IMR-90 (cell line): ENCODE measurements at regions not wholly inside any gene's neighbourhood (a gene's known extent, or its start where the extent isn't known, plus 50 kb on each side); places are given as distances from the start of the nearest gene placed in this dataset.
A peak's percentile ranks its signal among the peaks of the same experiment; 100 is the strongest.

Source experiments
- ATAC-seq: fragments of 200-7000 bp; cut with Tn5 transposase; 2 replicates; pipeline ENCODE4 v1.9.1; 2020; ENCODE audit warnings: low read depth, mild to moderate bottlenecking, moderate library complexity
- BruUV-seq: library from RNA; stranded (reverse); fragments of 400-500 nt; replicated peaks from 2 replicates; lab custom pipeline; 2021; lab: Mats Ljungman, UMichigan
- CTCF ChIA-PET: fragments of 300-600 bp; formaldehyde crosslinking; extraction: SDS; loops from one replicate; lab custom pipeline; 2021; ENCODE audit warnings: antibody characterized with exemption; lab: Yijun Ruan, JAX
- POLR2A ChIA-PET: fragments of 300-600 bp; sonication (Branson Sonifier 250); formaldehyde crosslinking; loops from one replicate; lab custom pipeline; 2022; ENCODE audit warnings: antibody characterized with exemption; ENCODE audit not compliant: unreplicated experiment; lab: Charles Lee
- DNase-seq: peaks from one replicate; pipeline ENCODE4 v3.0.0; 2013
- H2AFZ ChIP-seq: replicated peaks from 2 replicates; pipeline ENCODE3; 2013; ENCODE audit warnings: low read length, mild to moderate bottlenecking; ENCODE audit not compliant: poor library complexity
- H2AK5ac ChIP-seq: 2 replicates; pipeline ENCODE4 v1.6.1; 2013; ENCODE audit warnings: low read depth, low read length, inconsistent platforms
- H2AK9ac ChIP-seq: replicated peaks from 2 replicates; pipeline ENCODE3; 2013; ENCODE audit warnings: mild to moderate bottlenecking, low read depth, low read length, moderate library complexity; ENCODE audit not compliant: poor library complexity
- H2BK120ac ChIP-seq: 2 replicates; pipeline ENCODE4 v1.6.1; 2013; ENCODE audit warnings: low read depth, low read length, inconsistent platforms
- H2BK15ac ChIP-seq: 3 replicates; pipeline ENCODE4 v1.6.1; 2013; ENCODE audit warnings: low read depth, low read length, inconsistent platforms
- H2BK20ac ChIP-seq: 2 replicates; pipeline ENCODE4 v1.6.1; 2013; ENCODE audit warnings: low read depth, mild to moderate bottlenecking, inconsistent platforms, low read length, moderate library complexity
- H2BK5ac ChIP-seq: 2 replicates; pipeline ENCODE4 v1.6.1; 2013; ENCODE audit warnings: mild to moderate bottlenecking, low read depth, low read length, inconsistent platforms; ENCODE audit not compliant: poor library complexity, severe bottlenecking
- H3K14ac ChIP-seq: replicated peaks from 2 replicates; pipeline ENCODE4 v1.6.1; 2013; ENCODE audit warnings: low read depth, low read length, inconsistent platforms
- H3K18ac ChIP-seq: 2 replicates; pipeline ENCODE4 v1.6.1; 2013; ENCODE audit warnings: low read depth, low read length, control low read depth
- H3K23ac ChIP-seq: 2 replicates; pipeline ENCODE4 v1.6.1; 2013; ENCODE audit warnings: low read depth, low read length, inconsistent platforms
- H3K27ac ChIP-seq: 2 replicates; pipeline ENCODE4 v1.5.1; 2013; ENCODE audit warnings: mild to moderate bottlenecking, control low read depth, low read length; ENCODE audit not compliant: insufficient read depth
- H3K27me3 ChIP-seq: 2 replicates; pipeline ENCODE4 v1.6.1; 2013; ENCODE audit warnings: low read length; ENCODE audit not compliant: control insufficient read depth, insufficient read depth
- H3K36me3 ChIP-seq: 2 replicates; pipeline ENCODE4 v1.6.1; 2013; ENCODE audit warnings: low read length, mixed read lengths; ENCODE audit not compliant: control insufficient read depth, insufficient read depth
- H3K4ac ChIP-seq: 2 replicates; pipeline ENCODE4 v1.6.1; 2013; ENCODE audit warnings: low read depth, low read length, inconsistent platforms
- H3K4me1 ChIP-seq: 2 replicates; pipeline ENCODE4 v1.6.1; 2013; ENCODE audit warnings: low read length, mixed read lengths; ENCODE audit not compliant: control insufficient read depth, insufficient read depth
- H3K4me2 ChIP-seq: 2 replicates; pipeline ENCODE4 v1.6.1; 2013; ENCODE audit warnings: low read depth, mild to moderate bottlenecking, control low read depth, low read length, moderate library complexity
- H3K4me3 ChIP-seq: 2 replicates; pipeline ENCODE4 v1.5.1; 2013; ENCODE audit warnings: low read depth, mild to moderate bottlenecking, control low read depth, low read length, moderate library complexity; ENCODE audit not compliant: insufficient read depth
- H3K56ac ChIP-seq: 2 replicates; pipeline ENCODE4 v1.6.1; 2013; ENCODE audit warnings: low read length, inconsistent platforms; ENCODE audit not compliant: insufficient read depth; ENCODE audit errors: extremely low read depth
- H3K79me1 ChIP-seq, 2 experiments: 2 replicates each; pipeline ENCODE4 v1.6.1; 2013; ENCODE audit warnings: low read length in 2 of 2, inconsistent platforms in 1 of 2, low read depth in 1 of 2
- H3K9ac ChIP-seq: 2 replicates; pipeline ENCODE4 v1.6.1; 2013; ENCODE audit warnings: low read depth, low read length, control low read depth
- H3K9me1 ChIP-seq: 2 replicates; pipeline ENCODE4 v1.6.1; 2013; ENCODE audit warnings: low read length, inconsistent platforms; ENCODE audit not compliant: insufficient read depth
- H3K9me3 ChIP-seq: 2 replicates; pipeline ENCODE4 v1.6.1; 2013; ENCODE audit warnings: low read length; ENCODE audit not compliant: control insufficient read depth, insufficient read depth
- H4K20me1 ChIP-seq: 2 replicates; pipeline ENCODE4 v1.6.1; 2013; ENCODE audit warnings: low read length, inconsistent platforms; ENCODE audit not compliant: insufficient read depth
- H4K5ac ChIP-seq: 2 replicates; pipeline ENCODE4 v1.6.1; 2013; ENCODE audit warnings: mild to moderate bottlenecking, low read depth, low read length, control low read depth
- H4K8ac ChIP-seq, 2 experiments: 2 replicates each; pipeline ENCODE4 v1.6.1; 2013; ENCODE audit warnings: low read depth in 2 of 2, low read length in 2 of 2, control low read depth in 1 of 2, inconsistent platforms in 1 of 2
- H4K91ac ChIP-seq: 2 replicates; pipeline ENCODE4 v1.6.1; 2013; ENCODE audit warnings: low read depth, low read length, inconsistent platforms; ENCODE audit not compliant: insufficient read depth
- CEBPB ChIP-seq: IDR thresholded peaks from 2 replicates; pipeline ENCODE4 v1.6.1; 2012; ENCODE audit warnings: low read depth, low read length, improper control_type of control experiment
- CHD1 ChIP-seq: IDR thresholded peaks from 2 replicates; pipeline ENCODE4 v1.6.1; 2012; ENCODE audit warnings: low read depth, low read length, improper control_type of control experiment
- FOS ChIP-seq: fragments of 150-350 bp; IDR thresholded peaks from 2 replicates; pipeline ENCODE4 v1.6.1; 2016; ENCODE audit warnings: low read depth, low read length
- MAFK ChIP-seq: IDR thresholded peaks from 2 replicates; pipeline ENCODE4 v1.6.1; 2012; ENCODE audit warnings: low read depth, low read length, improper control_type of control experiment
- MAZ ChIP-seq: IDR thresholded peaks from 2 replicates; pipeline ENCODE4 v1.6.1; 2012; ENCODE audit warnings: low read depth, mild to moderate bottlenecking, low read length, improper control_type of control experiment, moderate library complexity, borderline replicate concordance
- MXI1 ChIP-seq: IDR thresholded peaks from 2 replicates; pipeline ENCODE4 v1.6.1; 2012; ENCODE audit warnings: low read depth, mild to moderate bottlenecking, low read length, moderate library complexity, borderline replicate concordance
- NFE2L2 ChIP-seq: fragments of 150-350 bp; IDR thresholded peaks from 2 replicates; pipeline ENCODE4 v1.6.1; 2016; ENCODE audit warnings: low read depth, mild to moderate bottlenecking, low read length
- POLR2A ChIP-seq: IDR thresholded peaks from 2 replicates; pipeline ENCODE4 v1.6.1; 2012; ENCODE audit warnings: mild to moderate bottlenecking, low read depth, low read length
- RAD21 ChIP-seq: IDR thresholded peaks from 2 replicates; pipeline ENCODE4 v1.6.1; 2012; ENCODE audit warnings: low read length, improper control_type of control experiment
- RCOR1 ChIP-seq: IDR thresholded peaks from 2 replicates; pipeline ENCODE4 v1.6.1; 2012; ENCODE audit warnings: mild to moderate bottlenecking, low read length, improper control_type of control experiment; ENCODE audit not compliant: insufficient replicate concordance
- RFX5 ChIP-seq: IDR thresholded peaks from 2 replicates; pipeline ENCODE4 v1.8.0; 2012; ENCODE audit warnings: low read depth, mild to moderate bottlenecking, low read length, moderate library complexity
- SMC3 ChIP-seq: fragments of 150-350 bp; IDR thresholded peaks from 2 replicates; pipeline ENCODE4 v1.6.1; 2016; ENCODE audit warnings: low read depth, mild to moderate bottlenecking, antibody characterized with exemption, low read length, moderate library complexity
- WGBS, 2 experiments: methylation state at CpG; one replicate each; pipeline versions ENCODE4 v1.1.5 to v1.1.7; 2013; ENCODE audit warnings: missing lambda C conversion rate in 2 of 2; ENCODE audit not compliant: insufficient read length in 1 of 2; ENCODE audit errors: extremely low coverage in 2 of 2; 5-methylcytosine and 5-hydroxymethylcytosine counted together
- dilution Hi-C: fragments of 300-500 bp; cut with HindIII; formaldehyde crosslinking; loops from one replicate; pipeline ENCODE4 v1.14.3; 2018; ENCODE audit warnings: low sequenced_read_pairs; ENCODE audit not compliant: unreplicated experiment
- in situ Hi-C: fragments of 300-500 bp; cut with MboI; formaldehyde crosslinking; loops from 3 replicates; pipeline ENCODE4 v1.14.3; 2019; ENCODE audit warnings: low sequenced_read_pairs, inconsistent platforms, mixed read lengths
- intact Hi-C: fragments of 100-400 bp; cut with micrococcal nuclease; formaldehyde crosslinking; loops from 2 replicates; pipeline ENCODE4 v1.10.0; 2022
- TF ChIP-seq, protein P1 (sequence below): fragments of 150-350 bp; IDR thresholded peaks from 2 replicates; pipeline ENCODE4 v1.6.1; 2016; ENCODE audit warnings: low read depth, mild to moderate bottlenecking, low read length, moderate library complexity, borderline replicate concordance
- TF ChIP-seq, protein P2 (sequence below): fragments of 150-350 bp; IDR thresholded peaks from 2 replicates; pipeline ENCODE4 v1.6.1; 2017; ENCODE audit warnings: mild to moderate bottlenecking, antibody characterized with exemption, low read length, low read depth
- TF ChIP-seq, protein P3 (sequence below): conservative IDR thresholded peaks from 2 replicates; pipeline ENCODE4 v1.5.1; 2012; ENCODE audit warnings: mild to moderate bottlenecking, low read depth, low read length, improper control_type of control experiment

DNA sequence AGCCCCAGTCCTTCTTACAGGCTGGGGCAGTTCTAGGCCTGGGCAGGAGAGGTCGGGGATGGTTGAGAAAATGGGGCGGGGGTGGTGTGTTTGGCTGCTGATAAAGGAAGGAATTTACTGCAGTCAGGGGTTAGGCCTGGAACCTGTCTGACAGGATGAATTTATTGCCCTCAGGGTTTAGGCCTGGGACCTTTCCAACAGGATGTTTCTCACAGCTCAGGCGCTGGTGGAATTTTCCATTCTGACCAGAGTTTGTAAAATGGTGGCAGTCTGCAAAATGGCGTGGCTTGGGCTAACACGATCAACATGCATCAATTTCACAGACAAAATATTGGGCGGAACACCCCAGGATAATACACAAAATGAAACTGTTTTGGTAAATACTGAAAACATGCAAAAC, 83.5 kb upstream of the SPIN4 start:
- in situ Hi-C loops, result no loop called here
- BruUV-seq, result no TSS peak
- Histone ChIP-seq H2BK20ac (no peak overlapping the region), H3K36me3 (no peaks in the 10 kb centered on the region), H2BK120ac (no peak overlapping the region), H3K27ac (no peak overlapping the region), H3K4me3 (no peak overlapping the region), H3K14ac (no peak overlapping the region), H3K9me1 (no peaks in the 10 kb centered on the region; the same call in 1 of the 2 replicates), H2BK5ac (no peak overlapping the region), H3K27me3 (no peaks in the 10 kb centered on the region), H4K91ac (no peak overlapping the region), H3K9ac (no peak overlapping the region), H3K56ac (no peak overlapping the region), H3K9me3 (no peaks in the 10 kb centered on the region; the same call in 1 of the 2 replicates), H4K8ac (no peak overlapping the region), H2AK5ac (no peak overlapping the region), H3K18ac (no peak overlapping the region), H3K4ac (no peak overlapping the region), H4K5ac (no peak overlapping the region), H3K79me1 (no peaks in the 10 kb centered on the region; a peak in 1 of 4 replicates), H2AK9ac (no peak overlapping the region), H4K20me1 (no peaks in the 10 kb centered on the region), H2AFZ (no peak overlapping the region), H2BK15ac (no peak overlapping the region), H3K4me1 (no peaks in the 10 kb centered on the region), H3K4me2 (no peak overlapping the region), H3K23ac (no peak overlapping the region)
- CTCF ChIA-PET, result no interaction called here
- WGBS, 2 experiments, result 68% methylated on average over 3 of the region's 6 CpGs; no CpG with 5 or more reads in 1 of the 2 experiments
- POLR2A ChIA-PET, result no interaction called here
- DNase-seq, result peak; percentile 22
- dilution Hi-C loops, result no loop called here
- intact Hi-C loops, result loop anchor here (10.0 kb wide), 1 partner anchor 80 kb away; no protein-coding TSS in a partner anchor
- TF ChIP-seq, protein P1, sequence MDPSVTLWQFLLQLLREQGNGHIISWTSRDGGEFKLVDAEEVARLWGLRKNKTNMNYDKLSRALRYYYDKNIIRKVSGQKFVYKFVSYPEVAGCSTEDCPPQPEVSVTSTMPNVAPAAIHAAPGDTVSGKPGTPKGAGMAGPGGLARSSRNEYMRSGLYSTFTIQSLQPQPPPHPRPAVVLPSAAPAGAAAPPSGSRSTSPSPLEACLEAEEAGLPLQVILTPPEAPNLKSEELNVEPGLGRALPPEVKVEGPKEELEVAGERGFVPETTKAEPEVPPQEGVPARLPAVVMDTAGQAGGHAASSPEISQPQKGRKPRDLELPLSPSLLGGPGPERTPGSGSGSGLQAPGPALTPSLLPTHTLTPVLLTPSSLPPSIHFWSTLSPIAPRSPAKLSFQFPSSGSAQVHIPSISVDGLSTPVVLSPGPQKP, result no peak
- TF ChIP-seq MXI1 (no peak), CHD1 (no peak), CEBPB (no peak), NFE2L2 (no peak), FOS (no peak), MAZ (no peak), MAFK (no peak), RAD21 (no peak), SMC3 (no peak), RCOR1 (no peak), RFX5 (no peak), POLR2A (no peak)
- TF ChIP-seq, protein P2, sequence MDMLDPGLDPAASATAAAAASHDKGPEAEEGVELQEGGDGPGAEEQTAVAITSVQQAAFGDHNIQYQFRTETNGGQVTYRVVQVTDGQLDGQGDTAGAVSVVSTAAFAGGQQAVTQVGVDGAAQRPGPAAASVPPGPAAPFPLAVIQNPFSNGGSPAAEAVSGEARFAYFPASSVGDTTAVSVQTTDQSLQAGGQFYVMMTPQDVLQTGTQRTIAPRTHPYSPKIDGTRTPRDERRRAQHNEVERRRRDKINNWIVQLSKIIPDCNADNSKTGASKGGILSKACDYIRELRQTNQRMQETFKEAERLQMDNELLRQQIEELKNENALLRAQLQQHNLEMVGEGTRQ, result no peak
- TF ChIP-seq, protein P3, sequence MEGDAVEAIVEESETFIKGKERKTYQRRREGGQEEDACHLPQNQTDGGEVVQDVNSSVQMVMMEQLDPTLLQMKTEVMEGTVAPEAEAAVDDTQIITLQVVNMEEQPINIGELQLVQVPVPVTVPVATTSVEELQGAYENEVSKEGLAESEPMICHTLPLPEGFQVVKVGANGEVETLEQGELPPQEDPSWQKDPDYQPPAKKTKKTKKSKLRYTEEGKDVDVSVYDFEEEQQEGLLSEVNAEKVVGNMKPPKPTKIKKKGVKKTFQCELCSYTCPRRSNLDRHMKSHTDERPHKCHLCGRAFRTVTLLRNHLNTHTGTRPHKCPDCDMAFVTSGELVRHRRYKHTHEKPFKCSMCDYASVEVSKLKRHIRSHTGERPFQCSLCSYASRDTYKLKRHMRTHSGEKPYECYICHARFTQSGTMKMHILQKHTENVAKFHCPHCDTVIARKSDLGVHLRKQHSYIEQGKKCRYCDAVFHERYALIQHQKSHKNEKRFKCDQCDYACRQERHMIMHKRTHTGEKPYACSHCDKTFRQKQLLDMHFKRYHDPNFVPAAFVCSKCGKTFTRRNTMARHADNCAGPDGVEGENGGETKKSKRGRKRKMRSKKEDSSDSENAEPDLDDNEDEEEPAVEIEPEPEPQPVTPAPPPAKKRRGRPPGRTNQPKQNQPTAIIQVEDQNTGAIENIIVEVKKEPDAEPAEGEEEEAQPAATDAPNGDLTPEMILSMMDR, result no peak
- ATAC-seq, result no peak
